Esophagus muscularis mucosa (tissue), 2 donors: ENCODE measurements at regions not wholly inside any gene's neighbourhood (a gene's known extent, or its start where the extent isn't known, plus 50 kb on each side); places are given as distances from the start of the nearest gene placed in this dataset.

Source experiments
- POLR2A ChIP-seq: fragments of 450-650 bp; IDR thresholded peaks from one replicate; pipeline ENCODE4 v1.6.1; 2017; ENCODE audit warnings: antibody characterized with exemption, moderate library complexity, mild to moderate bottlenecking, low read depth
- POLR2AphosphoS5 ChIP-seq, 2 donors: sonication (generic); formaldehyde crosslinking; IDR thresholded peaks; one replicate each; pipeline ENCODE4 v1.6.1; 2017; ENCODE audit warnings: antibody characterized with exemption in 2 of 2

GRCh38 chr2:217309056-217309455 is 449.2 kb upstream of the TNP1 start:
- TF ChIP-seq POLR2AphosphoS5 (IDR thresholded peaks at IDR 0.05) (no peak), POLR2A (no peak)
